ENCODE measurements at regions not wholly inside any gene's neighbourhood (a gene's known extent, or its start where the extent isn't known, plus 50 kb on each side); places are given as distances from the start of the nearest gene placed in this dataset.
A peak's percentile ranks its signal among the peaks of the same experiment; 100 is the strongest.

DNA sequence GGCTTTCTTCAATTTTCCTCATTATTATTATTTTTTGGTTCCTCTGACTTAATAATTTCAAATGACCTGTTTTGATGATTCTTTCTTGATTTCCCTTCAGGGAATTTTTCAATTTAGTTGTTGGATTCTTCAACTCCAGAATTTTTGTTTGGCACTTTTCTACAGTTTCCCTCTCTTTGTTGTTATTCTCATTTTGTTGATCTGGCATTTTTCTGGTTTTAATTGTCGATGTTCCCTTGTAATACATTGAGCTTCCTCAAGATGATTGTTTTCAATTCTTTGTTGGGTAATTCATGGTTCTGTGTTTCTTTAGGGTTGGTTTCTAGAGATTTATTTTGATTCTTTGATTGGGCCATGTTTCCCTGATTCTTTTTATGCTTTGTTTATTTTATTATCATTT, 67.8 kb upstream of the DNAJC1 start:
- no peak for DNase-seq

DNA sequence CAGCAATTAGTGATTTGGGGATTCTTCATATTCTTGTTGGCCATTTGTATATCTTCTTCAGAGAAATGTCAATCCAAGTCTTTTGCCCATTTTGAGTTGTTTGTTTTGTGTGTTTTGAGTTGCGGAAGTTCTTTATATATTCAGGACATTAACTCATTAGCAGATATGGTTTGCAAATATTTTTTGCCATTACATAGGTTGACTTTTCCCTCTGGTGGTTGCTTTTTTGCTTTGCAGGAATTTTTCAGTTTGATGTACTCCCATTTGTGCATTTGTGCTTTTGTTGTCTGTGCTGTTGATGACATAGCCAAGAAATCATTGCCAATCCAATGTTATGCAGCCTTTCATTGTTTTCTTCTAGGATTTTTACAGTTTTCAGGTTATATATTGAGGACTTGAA, 63.6 kb upstream of the DNAJC1 start:
- no peak for DNase-seq

DNA sequence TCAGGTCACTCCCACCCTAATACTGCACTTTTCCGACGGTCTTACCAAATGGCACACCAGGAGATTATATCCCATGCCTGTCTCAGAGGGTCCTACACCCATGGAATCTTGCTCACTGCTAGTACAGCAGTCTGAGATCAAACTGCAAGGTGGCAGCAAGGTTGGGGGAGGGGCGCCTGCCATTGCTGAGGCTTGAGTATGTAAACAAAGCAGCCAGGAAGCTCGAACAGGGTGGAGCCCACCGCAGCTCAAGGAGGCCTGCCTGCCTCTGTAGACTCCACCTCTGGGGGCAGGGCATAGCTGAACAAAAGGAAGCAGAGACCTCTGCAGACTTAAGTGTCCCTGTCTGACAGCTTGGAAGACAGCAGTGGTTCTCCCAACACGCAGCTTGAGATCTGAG, 57.5 kb upstream of the DNAJC1 start:
- DNase-seq, result peak; percentile 16

DNA sequence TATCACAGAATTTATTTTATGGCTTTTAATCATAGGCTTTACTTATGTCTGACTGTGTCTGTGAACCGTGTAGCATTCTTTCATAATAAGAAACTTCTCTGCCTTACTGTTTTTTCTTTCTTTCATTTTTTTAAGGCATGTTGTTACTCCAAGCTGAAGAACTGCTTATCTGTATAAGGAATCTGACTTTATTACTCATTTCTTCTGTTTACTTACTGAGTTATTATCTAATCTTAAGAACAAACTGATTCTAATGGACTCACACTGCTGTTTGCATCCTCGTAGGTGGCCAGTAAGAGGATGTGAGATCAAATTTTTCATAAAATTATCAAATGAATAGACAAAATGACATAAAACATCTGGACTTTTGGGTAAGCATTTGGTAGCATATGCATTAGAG, 54.7 kb upstream of the DNAJC1 start:
- no peak for DNase-seq

DNA sequence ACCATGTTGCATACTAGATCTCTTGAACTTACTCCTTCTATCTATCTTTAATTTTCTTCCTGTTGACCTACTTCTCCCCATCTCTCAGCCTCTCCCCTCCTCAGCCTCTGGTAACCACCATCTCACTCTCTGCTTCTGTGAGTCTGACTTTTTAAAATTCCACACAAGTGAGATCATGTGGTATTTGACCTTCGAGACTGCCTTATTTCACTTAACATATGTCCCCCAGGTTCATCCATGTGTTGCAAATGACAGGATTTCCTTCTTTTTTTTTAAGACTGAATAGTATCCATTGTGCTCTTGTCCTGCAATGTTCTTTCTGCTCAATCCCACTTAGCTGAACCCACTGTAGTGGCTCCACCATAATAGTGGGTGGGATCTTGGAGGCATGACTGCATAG, 51.4 kb upstream of the DNAJC1 start:
- no peak for DNase-seq

Measured in activated CD4-positive, alpha-beta T cell treated with anti-CD3 and anti-CD28 coated beads, Interleukin-2, amount 50 U/mL, for 1 hour (primary cell).